ENCODE measurements at regions not wholly inside any gene's neighbourhood (a gene's known extent, or its start where the extent isn't known, plus 50 kb on each side); places are given as distances from the start of the nearest gene placed in this dataset.

GRCh38 chr4:177826973-177827372 is 384.7 kb upstream of the AGA start:
- TF ChIP-seq CTCF (conservative IDR thresholded peaks at IDR 0.05; ENCODE audit: low read depth, low read length), result no peak
- TF ChIP-seq USF2 (IDR thresholded peaks at IDR 0.05; ENCODE audit: low read depth, low read length), result no peak
- no peak for TF ChIP-seq POLR2A (IDR thresholded peaks at IDR 0.05; ENCODE audit: low read depth, low read length)
- TF ChIP-seq BHLHE40 (IDR thresholded peaks at IDR 0.05; ENCODE audit: low read depth, low read length), result no peak
- TF ChIP-seq RCOR1 (IDR thresholded peaks at IDR 0.05; ENCODE audit: insufficient replicate concordance, low read length), result no peak
- no peak for TF ChIP-seq MAFK (IDR thresholded peaks at IDR 0.05; ENCODE audit: low read depth, low read length)
- no peak for TF ChIP-seq CHD1 (IDR thresholded peaks at IDR 0.05; ENCODE audit: low read depth, low read length)
- no peak for TF ChIP-seq RAD21 (IDR thresholded peaks at IDR 0.05; ENCODE audit: low read length)
- no peak for TF ChIP-seq MXI1 (IDR thresholded peaks at IDR 0.05; ENCODE audit: borderline replicate concordance, low read depth, low read length)
- no peak for TF ChIP-seq SMC3 (IDR thresholded peaks at IDR 0.05; ENCODE audit: low read depth, low read length)

All from IMR-90 (cell line).